Heart left ventricle (tissue), 16 donors: ENCODE measurements at regions not wholly inside any gene's neighbourhood (a gene's known extent, or its start where the extent isn't known, plus 50 kb on each side); places are given as distances from the start of the nearest gene placed in this dataset.

ENCODE experiments used
- ATAC-seq, 4 donors: fragments of 200-7000 bp; cut with Tn5 transposase; one replicate each; pipeline ENCODE4 v1.9.1; 2020 to 2022; ENCODE audit warnings: moderate library complexity in 4 of 4, mild to moderate bottlenecking in 3 of 4, moderate number of reproducible peaks in 1 of 4
- DNase-seq, 5 donors: peaks; one replicate each; pipeline ENCODE4 v3.0.0-alpha.2; 2020
- H3K27ac ChIP-seq, 12 donors: fragments of 200-600 bp; sonication (generic) in 4 of 12; one replicate each; pipeline versions ENCODE4 v1.5.0 to v1.8.0; 2016 to 2022; ENCODE audit warnings: mild to moderate bottlenecking in 2 of 12
- H3K27me3 ChIP-seq, 9 donors: fragments of 200-600 bp; sonication (generic) in 2 of 9; one replicate each; pipeline versions ENCODE4 v1.5.1 to v1.8.0; 2016 to 2022; ENCODE audit warnings: mild to moderate bottlenecking in 3 of 9
- H3K36me3 ChIP-seq, 9 donors: fragments of 200-600 bp; sonication (generic) in 2 of 9; one replicate each; pipeline versions ENCODE4 v1.5.0 to v1.8.0; 2018 to 2022; ENCODE audit warnings: mild to moderate bottlenecking in 2 of 9
- H3K4me1 ChIP-seq, 12 donors: fragments of 200-600 bp; sonication (generic) in 4 of 12; one replicate each; pipeline versions ENCODE4 v1.5.0 to v1.8.0; 2016 to 2022; ENCODE audit warnings: mild to moderate bottlenecking in 3 of 12
- H3K4me3 ChIP-seq, 12 donors: fragments of 200-600 bp; sonication (generic) in 4 of 12; one replicate each; pipeline versions ENCODE4 v1.5.0 to v1.8.0; 2017 to 2022; ENCODE audit warnings: mild to moderate bottlenecking in 9 of 12, moderate library complexity in 4 of 12
- H3K9me3 ChIP-seq, 12 donors: fragments of 200-600 bp; sonication (generic) in 4 of 12; one replicate each; pipeline versions ENCODE4 v1.5.0 to v1.8.0; 2016 to 2022; ENCODE audit warnings: mild to moderate bottlenecking in 1 of 12
- POLR2A ChIP-seq, 2 donors: fragments of 450-650 bp; IDR thresholded peaks; one replicate each; pipeline ENCODE4 v1.6.1; 2017; ENCODE audit warnings: antibody characterized with exemption in 2 of 2, mild to moderate bottlenecking in 2 of 2, moderate library complexity in 2 of 2
- WGBS, 4 donors: extraction: QIAGEN DNeasy Blood & Tissue Kit in 2 of 4; methylation state at CpG; one replicate each; pipeline versions ENCODE4 v1.1.5 to v1.1.7; 2013 to 2018; 5-methylcytosine and 5-hydroxymethylcytosine counted together
- intact Hi-C, 10 donors: fragments of 100-400 bp; cut with DNase I; formaldehyde crosslinking; loops; one replicate each; pipeline versions ENCODE4 v1.11.1 to v1.14.2; 2022
- TF ChIP-seq, protein P1 (sequence below), 12 donors: fragments of 200-600 bp; sonication (generic) in 4 of 12; IDR thresholded peaks; one replicate each; pipeline versions ENCODE4 v1.5.0 to v1.8.0; 2018 to 2022; ENCODE audit warnings: antibody characterized with exemption in 12 of 12, mild to moderate bottlenecking in 5 of 12
- donor health status: ischemic (EF 13 %, LVEDD 7.1; RV severe dilation, severe dysfunction).
- donor health status: healthy with polysubstance abuse.
- donor health status: DM: no; HTN: yes; CAD: no.
- donor health status: DM: no; HTN: no; CAD: no.
- donor health status: ischemic (EF 25% LVEDD 6.9; RV normal size, moderate dysfunction).
- donor health status: ischemic (EF 25% LVEDD 5.7; RV mildly dilated, moderate dysfunction).
- donor health status: healthy.
- donor health status: DM: yes; HTN: yes; CAD: no.
- donor health status: ischemic (EF 35%, LVEDD 5.7; RV mildly dilated, moderate dysfunction).
- donor health status: nonischemic (EF 11% LVEDD 7.7; RV severe dilation, severe dysfunction).
- donor health status: DM: yes; HTN: yes; CAD: no.
- donor health status: PGD.
- donor health status: ischemic (EF 29% LVEDD 5.4; RV normal size, mild dysfunction).
- donor health status: nonischemic (EF 23%, LVEDD 6.1; RV moderate dilation, normal function).

DNA sequence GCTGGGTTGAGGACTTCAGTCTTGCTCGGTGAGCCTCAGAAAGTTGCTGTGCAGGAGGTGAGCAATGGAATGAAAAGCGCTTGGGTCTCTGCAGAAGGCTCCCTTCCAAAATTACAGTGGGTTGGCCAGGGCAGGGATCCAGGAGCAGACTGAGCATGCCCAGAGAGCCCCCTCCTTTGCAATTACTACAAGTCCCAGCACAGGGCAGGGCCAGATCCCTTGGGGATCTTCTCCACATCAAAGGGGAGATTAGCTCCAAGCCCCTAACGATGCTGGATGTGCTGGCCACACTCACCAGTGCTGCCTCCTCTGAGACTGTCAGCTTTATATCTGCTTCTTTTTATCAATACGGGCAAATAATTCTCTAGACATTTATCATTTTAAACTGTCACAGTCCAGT, 337.5 kb downstream of the RPS24 start:
- no peak overlapping the region for H3K4me3 ChIP-seq
- intact Hi-C loops = no loop called here
- peaks cover 0 to 4% (median 0%) of the 10 kb centered on the region in 12 donors for H3K4me1 ChIP-seq
- no peak overlapping the region for H3K27ac ChIP-seq
- WGBS, 4 donors = 42 to 55% (median 49%) methylated on average over 4 of the region's 4 CpGs
- no peaks in the 10 kb centered on the region for H3K9me3 ChIP-seq
- no peak for ATAC-seq
- no peaks in the 10 kb centered on the region for H3K36me3 ChIP-seq
- no peak for TF ChIP-seq POLR2A (IDR thresholded peaks at IDR 0.05)
- TF ChIP-seq, protein P1, sequence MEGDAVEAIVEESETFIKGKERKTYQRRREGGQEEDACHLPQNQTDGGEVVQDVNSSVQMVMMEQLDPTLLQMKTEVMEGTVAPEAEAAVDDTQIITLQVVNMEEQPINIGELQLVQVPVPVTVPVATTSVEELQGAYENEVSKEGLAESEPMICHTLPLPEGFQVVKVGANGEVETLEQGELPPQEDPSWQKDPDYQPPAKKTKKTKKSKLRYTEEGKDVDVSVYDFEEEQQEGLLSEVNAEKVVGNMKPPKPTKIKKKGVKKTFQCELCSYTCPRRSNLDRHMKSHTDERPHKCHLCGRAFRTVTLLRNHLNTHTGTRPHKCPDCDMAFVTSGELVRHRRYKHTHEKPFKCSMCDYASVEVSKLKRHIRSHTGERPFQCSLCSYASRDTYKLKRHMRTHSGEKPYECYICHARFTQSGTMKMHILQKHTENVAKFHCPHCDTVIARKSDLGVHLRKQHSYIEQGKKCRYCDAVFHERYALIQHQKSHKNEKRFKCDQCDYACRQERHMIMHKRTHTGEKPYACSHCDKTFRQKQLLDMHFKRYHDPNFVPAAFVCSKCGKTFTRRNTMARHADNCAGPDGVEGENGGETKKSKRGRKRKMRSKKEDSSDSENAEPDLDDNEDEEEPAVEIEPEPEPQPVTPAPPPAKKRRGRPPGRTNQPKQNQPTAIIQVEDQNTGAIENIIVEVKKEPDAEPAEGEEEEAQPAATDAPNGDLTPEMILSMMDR (IDR thresholded peaks at IDR 0.05) = no peak
- H3K27me3 ChIP-seq = no peaks in the 10 kb centered on the region
- peak in 1 of 5 donors; percentile 13 for DNase-seq

DNA sequence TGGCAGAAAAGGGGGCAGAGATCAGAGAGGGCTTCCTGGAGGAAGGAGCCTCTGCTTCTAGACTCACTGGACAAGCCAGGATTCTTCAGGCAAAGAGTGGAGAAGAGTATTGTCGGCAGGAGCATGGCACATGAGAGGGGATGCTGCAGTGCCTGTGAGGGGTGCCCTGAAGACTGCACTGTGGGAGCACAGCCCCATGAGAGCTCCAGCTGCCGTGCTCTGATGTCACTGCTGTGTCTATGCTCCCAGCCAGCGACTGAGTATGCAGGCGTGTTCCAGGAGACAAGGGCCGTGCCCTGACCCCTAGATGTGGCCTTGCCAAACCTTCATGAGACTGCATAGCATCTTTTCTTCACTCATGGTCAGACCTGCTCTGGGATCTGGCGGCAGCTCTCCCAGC, 339.1 kb downstream of the RPS24 start:
- H3K36me3 ChIP-seq = no peaks in the 10 kb centered on the region
- peaks cover 0 to 9% (median 0%) of the 10 kb centered on the region in 12 donors for H3K4me1 ChIP-seq
- TF ChIP-seq, protein P1 (IDR thresholded peaks at IDR 0.05) = no peak
- TF ChIP-seq POLR2A (IDR thresholded peaks at IDR 0.05) = no peak
- WGBS, 4 donors = 86 to 96% (median 92%) methylated on average over 6 of the region's 6 CpGs
- ATAC-seq (no peak), DNase-seq (peak in 1 of 5 donors; percentile 8)
- H3K9me3 ChIP-seq = no peaks in the 10 kb centered on the region
- H3K27ac ChIP-seq = no peak overlapping the region
- no peak overlapping the region for H3K4me3 ChIP-seq
- H3K27me3 ChIP-seq = no peaks in the 10 kb centered on the region
- intact Hi-C loops = no loop called here

DNA sequence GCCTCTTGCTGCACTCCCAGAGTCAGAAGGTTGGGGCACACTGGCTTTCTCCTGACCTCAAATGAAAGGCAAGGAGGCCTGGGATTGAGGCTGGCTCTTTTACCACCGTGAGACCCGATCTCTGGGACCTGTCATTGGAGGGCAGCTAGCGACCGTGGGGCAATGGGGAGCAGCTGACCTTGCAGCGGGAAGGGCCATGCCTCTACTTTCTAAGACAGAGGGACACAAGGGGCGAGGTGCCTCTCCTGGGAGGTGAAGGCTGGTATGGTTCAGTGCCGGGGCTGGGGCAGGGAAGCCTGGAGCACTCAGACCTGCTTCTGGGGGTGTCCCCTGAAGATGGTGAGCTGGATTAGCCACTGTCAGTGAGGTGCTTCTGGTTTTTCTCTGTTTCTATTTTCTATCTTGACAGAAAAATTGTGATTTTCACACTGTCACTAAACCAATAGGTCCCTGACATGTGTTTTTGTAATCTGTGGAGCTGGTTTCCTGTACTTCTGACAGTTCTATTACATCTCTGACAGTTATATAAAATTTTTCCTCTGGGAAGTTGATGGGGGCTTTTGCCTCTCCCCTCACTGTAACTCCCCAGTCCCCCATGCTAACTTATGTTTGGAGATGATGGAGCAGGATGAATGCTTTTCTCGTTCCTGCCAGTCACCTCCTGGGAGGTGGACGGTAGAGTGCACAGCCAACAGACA, 340.8 kb downstream of the RPS24 start:
- no peak for TF ChIP-seq POLR2A (IDR thresholded peaks at IDR 0.05)
- 86 to 90% (median 89%) methylated on average over 9 of the region's 9 CpGs for WGBS, 4 donors
- no peaks in the 10 kb centered on the region for H3K36me3 ChIP-seq
- intact Hi-C loops = no loop called here
- H3K27ac ChIP-seq = no peak overlapping the region
- DNase-seq (no peak), ATAC-seq (no peak)
- H3K27me3 ChIP-seq = no peaks in the 10 kb centered on the region
- peaks cover 0 to 7% (median 0%) of the 10 kb centered on the region in 12 donors for H3K9me3 ChIP-seq
- H3K4me3 ChIP-seq = no peak overlapping the region
- H3K4me1 ChIP-seq = peaks cover 0 to 6% (median 0%) of the 10 kb centered on the region in 12 donors

DNA sequence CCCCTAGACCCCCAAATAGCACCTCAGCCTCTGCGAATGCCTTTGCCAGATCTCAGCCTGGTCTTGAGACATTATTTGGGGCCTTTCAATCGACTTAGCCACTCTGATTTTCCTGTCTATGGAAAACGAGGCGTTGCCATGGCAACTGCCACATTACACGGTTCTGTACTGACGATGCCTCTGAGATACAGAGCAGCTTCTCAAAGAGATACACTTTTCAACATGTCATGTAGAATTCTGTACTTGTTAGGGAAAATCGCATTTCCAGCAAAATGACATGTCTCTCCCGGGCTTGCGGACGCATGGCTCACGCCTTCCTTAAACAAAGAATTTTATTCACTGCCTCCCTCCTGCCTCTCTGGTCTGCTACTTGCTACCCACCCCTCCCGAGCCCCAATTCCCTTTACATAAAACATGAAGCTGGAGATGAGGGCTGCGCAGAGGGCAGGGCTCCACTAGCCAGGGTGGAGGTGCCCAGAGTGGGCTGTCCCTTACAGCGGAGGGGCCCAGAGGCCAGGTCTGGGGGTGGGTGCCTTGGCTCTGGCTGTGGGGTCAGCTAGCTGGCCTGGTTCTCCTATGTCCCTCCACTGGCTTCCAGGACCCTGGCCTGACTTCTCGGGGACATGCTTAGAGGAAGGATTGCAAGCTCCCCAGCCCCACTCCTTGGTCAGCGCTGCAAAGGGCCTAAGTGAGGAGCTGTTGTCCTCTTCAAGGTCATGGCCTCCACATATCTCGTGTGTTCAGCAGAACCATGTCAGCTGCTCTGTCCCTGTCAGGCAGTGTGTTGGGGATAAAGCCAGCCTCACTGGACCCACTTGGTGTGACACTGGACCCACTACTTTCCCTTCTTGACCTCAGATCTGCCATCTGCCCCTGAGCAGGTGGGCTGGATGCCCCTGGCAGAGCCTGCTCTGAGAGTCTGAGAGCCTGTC, 342.5 kb downstream of the RPS24 start:
- no peaks in the 10 kb centered on the region for H3K36me3 ChIP-seq
- no peak overlapping the region for H3K4me3 ChIP-seq
- DNase-seq (no peak), ATAC-seq (peak; percentile 23 to 69 (median 46))
- TF ChIP-seq, protein P1 (IDR thresholded peaks at IDR 0.05) = no peak
- no peak for TF ChIP-seq POLR2A (IDR thresholded peaks at IDR 0.05)
- intact Hi-C loops = no loop called here
- H3K27me3 ChIP-seq = no peaks in the 10 kb centered on the region
- no peak overlapping the region for H3K27ac ChIP-seq
- H3K9me3 ChIP-seq = peaks cover 0 to 7% (median 0%) of the 10 kb centered on the region in 12 donors
- WGBS, 4 donors = 78 to 88% (median 82%) methylated on average over 15 to 17 of the region's 17 CpGs
- peaks cover 0 to 6% (median 0%) of the 10 kb centered on the region in 12 donors for H3K4me1 ChIP-seq
